Bronchial epithelial cell (primary cell): ENCODE measurements at regions not wholly inside any gene's neighbourhood (a gene's known extent, or its start where the extent isn't known, plus 50 kb on each side); places are given as distances from the start of the nearest gene placed in this dataset.

Experiments used
- DNase-seq: peaks from one replicate; pipeline ENCODE4 v3.0.0-alpha.2; 2010; ENCODE audit warnings: low read depth
- FAIRE-seq: peaks from 2 replicates; lab custom pipeline; 2011; peaks lifted over from hg19 to GRCh38; lab: Jason Lieb, UNC
- H3K27me3 ChIP-seq: 2 replicates; pipeline ENCODE4 v1.5.1; 2011; ENCODE audit warnings: low read length; ENCODE audit not compliant: control insufficient read depth, insufficient read depth
- H3K36me3 ChIP-seq: 2 replicates; pipeline ENCODE4 v1.5.1; 2011; ENCODE audit warnings: low read length; ENCODE audit not compliant: control insufficient read depth, insufficient read depth
- H3K4me3 ChIP-seq: 2 replicates; pipeline ENCODE4 v1.5.1; 2011; ENCODE audit warnings: mild to moderate bottlenecking, low read depth, low read length, control low read depth
- TF ChIP-seq, protein P1 (sequence below): IDR thresholded peaks from 2 replicates; pipeline ENCODE4 v1.5.1; 2011; ENCODE audit warnings: mild to moderate bottlenecking, moderate library complexity, low read length, control low read depth, inconsistent platforms; ENCODE audit not compliant: insufficient read depth, severe bottlenecking

DNA sequence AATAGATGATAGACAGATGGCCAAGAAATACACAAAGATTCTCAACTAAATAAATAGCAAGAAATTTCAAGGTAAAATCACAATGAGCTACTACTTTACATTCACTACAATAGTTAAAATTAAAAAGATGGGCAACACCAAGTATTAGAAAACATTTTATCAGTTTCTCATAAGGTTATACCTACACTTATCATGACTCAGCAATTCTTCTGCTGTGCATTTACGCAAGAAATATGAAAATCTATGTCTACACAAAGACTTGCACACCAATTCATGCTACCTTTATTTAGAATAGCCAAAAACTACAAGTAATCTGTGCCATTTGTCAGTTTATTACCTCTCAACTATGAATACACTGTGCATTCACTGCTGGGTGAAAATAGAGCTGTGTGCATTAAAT is 937.4 kb upstream of the NRXN1 start:
- TF ChIP-seq, protein P1, sequence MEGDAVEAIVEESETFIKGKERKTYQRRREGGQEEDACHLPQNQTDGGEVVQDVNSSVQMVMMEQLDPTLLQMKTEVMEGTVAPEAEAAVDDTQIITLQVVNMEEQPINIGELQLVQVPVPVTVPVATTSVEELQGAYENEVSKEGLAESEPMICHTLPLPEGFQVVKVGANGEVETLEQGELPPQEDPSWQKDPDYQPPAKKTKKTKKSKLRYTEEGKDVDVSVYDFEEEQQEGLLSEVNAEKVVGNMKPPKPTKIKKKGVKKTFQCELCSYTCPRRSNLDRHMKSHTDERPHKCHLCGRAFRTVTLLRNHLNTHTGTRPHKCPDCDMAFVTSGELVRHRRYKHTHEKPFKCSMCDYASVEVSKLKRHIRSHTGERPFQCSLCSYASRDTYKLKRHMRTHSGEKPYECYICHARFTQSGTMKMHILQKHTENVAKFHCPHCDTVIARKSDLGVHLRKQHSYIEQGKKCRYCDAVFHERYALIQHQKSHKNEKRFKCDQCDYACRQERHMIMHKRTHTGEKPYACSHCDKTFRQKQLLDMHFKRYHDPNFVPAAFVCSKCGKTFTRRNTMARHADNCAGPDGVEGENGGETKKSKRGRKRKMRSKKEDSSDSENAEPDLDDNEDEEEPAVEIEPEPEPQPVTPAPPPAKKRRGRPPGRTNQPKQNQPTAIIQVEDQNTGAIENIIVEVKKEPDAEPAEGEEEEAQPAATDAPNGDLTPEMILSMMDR: no peak
- DNase-seq: no peak
- no peaks in the 10 kb centered on the region for H3K27me3 ChIP-seq
- no peak for FAIRE-seq
- H3K4me3 ChIP-seq: no peak overlapping the region
- no peaks in the 10 kb centered on the region for H3K36me3 ChIP-seq

DNA sequence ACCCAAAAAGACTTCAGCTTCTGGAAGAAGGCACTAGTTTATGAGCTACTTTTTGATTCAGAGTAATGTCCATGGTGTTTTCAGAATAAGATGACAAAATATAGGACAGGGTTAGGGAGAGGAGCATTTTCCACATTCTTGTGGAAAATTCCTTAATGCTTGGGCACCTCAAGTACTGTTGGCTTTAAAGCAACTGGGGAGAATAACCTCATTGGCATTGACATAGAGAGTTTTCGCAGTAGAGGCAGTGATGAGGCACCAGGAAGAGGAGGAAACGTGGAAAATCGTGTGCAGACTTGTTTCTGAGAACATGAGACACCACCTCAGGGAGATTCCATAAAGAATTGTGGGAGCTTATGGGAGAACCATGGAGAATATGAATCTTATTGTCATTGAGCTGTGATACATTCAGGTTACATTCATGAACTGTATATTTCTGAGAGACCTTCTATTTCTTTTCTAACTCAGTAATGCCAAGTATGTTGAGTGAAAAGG is 929.0 kb upstream of the NRXN1 start:
- no peaks in the 10 kb centered on the region for H3K27me3 ChIP-seq
- H3K4me3 ChIP-seq: no peak overlapping the region
- FAIRE-seq (no peak), DNase-seq (peak; percentile 73)
- TF ChIP-seq, protein P1: no peak
- H3K36me3 ChIP-seq: no peaks in the 10 kb centered on the region

DNA sequence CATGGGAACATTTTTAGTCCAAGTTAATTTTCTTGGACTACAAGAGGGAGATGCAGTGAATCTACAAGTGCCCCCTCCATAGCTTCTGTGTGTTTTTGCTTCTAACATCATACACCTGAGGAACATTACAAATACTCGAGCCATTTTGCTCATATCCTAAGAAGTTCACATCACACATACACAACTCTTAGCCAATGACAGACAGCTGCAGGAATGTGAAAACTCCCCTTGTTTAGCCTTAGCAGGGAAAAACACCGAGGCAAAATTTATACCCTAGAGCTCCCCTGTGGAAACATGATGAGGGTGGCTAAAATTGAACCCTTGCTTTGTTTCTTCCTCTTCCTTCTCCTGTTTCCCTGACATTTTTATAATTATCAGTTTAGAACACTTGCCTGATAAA is 928.3 kb upstream of the NRXN1 start:
- TF ChIP-seq, protein P1: no peak

DNA sequence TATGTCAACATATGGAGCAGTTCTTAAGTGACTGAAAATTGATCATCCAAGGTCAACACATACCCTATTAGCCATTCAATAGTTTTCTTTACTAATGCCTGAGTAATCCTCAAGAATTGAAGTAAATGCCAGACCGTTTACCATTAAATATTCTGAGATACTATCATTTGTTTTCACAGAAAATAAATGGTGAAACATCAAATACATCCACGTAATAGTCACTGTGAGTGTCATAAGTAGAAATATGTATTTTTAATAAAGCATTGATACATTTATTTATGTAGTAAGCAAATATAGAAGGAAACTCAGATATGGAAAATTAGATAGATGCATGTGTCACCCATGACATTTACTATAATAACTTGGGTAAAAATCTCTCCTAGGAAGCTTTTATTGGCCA is 927.8 kb upstream of the NRXN1 start:
- Histone ChIP-seq H3K4me3 (no peak overlapping the region), H3K27me3 (no peaks in the 10 kb centered on the region), H3K36me3 (no peaks in the 10 kb centered on the region)
- no peak for DNase-seq
- TF ChIP-seq, protein P1: no peak
- no peak for FAIRE-seq

More for the DNA sequence above, 928.3 kb upstream of the NRXN1 start:
- DNase-seq (no peak), FAIRE-seq (no peak)
- H3K36me3 ChIP-seq: no peaks in the 10 kb centered on the region
- H3K27me3 ChIP-seq: no peaks in the 10 kb centered on the region
- H3K4me3 ChIP-seq: no peak overlapping the region

DNA sequence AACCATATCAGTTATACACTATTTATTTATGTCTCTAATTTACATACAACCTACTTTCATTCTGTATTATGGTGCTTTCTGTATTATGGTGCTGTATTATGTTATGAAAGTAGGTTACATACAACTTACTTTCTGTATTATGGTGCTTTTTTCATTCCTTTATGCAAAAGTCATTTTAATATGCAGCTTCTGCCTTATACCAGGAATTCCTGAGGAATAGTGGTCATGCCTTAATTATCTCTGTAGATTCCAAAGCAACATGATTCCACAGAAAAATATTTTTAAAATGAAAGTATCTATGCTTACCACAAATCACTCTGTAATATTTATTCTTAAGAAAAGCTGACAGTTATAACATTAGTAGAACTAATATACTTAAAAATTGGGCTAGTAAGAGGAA is 922.0 kb upstream of the NRXN1 start:
- TF ChIP-seq, protein P1: no peak
- no peak for DNase-seq
- Histone ChIP-seq H3K27me3 (no peaks in the 10 kb centered on the region), H3K4me3 (no peak overlapping the region), H3K36me3 (no peaks in the 10 kb centered on the region)
- FAIRE-seq: no peak

DNA sequence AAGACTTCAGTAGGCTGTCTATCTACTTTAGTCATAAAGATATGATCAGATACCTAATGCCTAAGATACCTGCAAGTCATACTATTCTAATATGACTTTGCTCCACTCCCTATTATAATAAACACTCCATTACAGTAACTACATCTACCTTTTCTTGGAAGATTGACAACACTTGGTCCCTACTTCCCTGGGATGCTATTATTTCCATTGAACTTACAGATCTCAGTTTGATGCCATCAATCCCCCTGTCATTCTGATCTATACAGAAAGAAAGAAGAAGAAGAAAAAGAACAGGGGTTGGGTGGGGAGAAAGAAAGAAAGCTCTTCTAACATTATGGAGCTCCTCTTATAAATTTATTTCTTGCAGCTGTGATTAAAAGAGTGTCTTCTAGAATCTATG is 889.1 kb upstream of the NRXN1 start:
- Histone ChIP-seq H3K27me3 (no peaks in the 10 kb centered on the region), H3K36me3 (no peaks in the 10 kb centered on the region), H3K4me3 (no peak overlapping the region)
- FAIRE-seq (no peak), DNase-seq (no peak)
- TF ChIP-seq, protein P1: no peak
